GM06990 (cell line): ENCODE measurements at regions not wholly inside any gene's neighbourhood (a gene's known extent, or its start where the extent isn't known, plus 50 kb on each side); places are given as distances from the start of the nearest gene placed in this dataset.

Source experiments
- DNase-seq: peaks from one replicate; pipeline ENCODE4 v3.0.0-alpha.2; 2011; ENCODE audit not compliant: insufficient read length; ENCODE audit errors: extremely low read depth
- H3K27me3 ChIP-seq: replicated peaks from 2 replicates; pipeline ENCODE4 v1.6.0; 2011; ENCODE audit warnings: low read length; ENCODE audit not compliant: control insufficient read depth, insufficient read depth
- H3K36me3 ChIP-seq: 2 replicates; pipeline ENCODE4 v1.5.1; 2011; ENCODE audit warnings: low read length; ENCODE audit not compliant: control insufficient read depth, insufficient read depth
- H3K4me3 ChIP-seq: replicated peaks from 2 replicates; pipeline ENCODE4 v1.5.1; 2011; ENCODE audit warnings: low read depth, mild to moderate bottlenecking, control low read depth, low read length
- CTCF ChIP-seq: IDR thresholded peaks from 2 replicates; pipeline ENCODE4 v1.5.1; 2011; ENCODE audit warnings: low read length, control low read depth, mild to moderate bottlenecking, inconsistent platforms; ENCODE audit not compliant: insufficient read depth, poor library complexity, severe bottlenecking

GRCh38 chr3:69607466-69608305 lies 131.6 kb upstream of the MITF start:
- H3K4me3 ChIP-seq = no peak overlapping the region
- H3K27me3 ChIP-seq = no peaks in the 10 kb centered on the region
- TF ChIP-seq CTCF = no peak
- no peaks in the 10 kb centered on the region for H3K36me3 ChIP-seq
- DNase-seq = no peak

- no peaks in the 10 kb centered on the region for H3K27me3 ChIP-seq
- DNase-seq = no peak
- H3K36me3 ChIP-seq = no peaks in the 10 kb centered on the region
- no peak overlapping the region for H3K4me3 ChIP-seq
- TF ChIP-seq CTCF = no peak
Observed at GRCh38 chr3:69605867-69606266, 133.4 kb upstream of the MITF start.

DNA sequence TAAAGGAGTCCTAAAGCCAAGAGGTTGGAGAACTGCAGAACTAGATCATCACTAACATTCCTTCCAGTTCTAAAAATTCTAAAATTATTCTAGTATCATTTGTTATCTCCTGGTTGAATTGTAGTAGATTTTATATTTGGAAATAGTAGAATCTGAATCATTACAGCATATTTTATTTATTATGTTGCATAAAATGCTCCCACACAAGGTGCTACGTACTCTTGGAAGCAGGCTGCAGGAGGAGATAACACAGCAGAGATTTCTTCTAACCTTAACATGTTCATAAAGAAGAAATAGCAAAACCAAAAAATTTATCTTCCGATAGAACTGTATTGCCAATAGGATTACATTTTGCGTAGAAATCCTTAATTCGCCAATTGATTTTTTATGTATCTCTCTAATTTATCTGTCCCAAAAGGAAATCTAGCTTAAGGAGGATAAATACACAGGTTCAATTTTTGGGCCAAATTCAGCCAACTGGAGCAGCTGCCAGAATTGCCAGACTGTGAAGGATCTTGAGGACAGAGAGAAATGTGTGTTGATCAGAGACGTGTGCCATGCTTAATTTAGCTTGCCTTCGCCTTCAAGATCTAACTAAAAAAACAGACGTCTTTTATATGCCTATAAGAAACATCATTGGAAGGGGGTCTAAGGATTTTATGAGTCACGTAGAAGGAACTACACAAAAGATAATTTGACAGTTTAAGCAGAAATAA lies 134.4 kb upstream of the MITF start:
- H3K27me3 ChIP-seq = no peaks in the 10 kb centered on the region
- H3K4me3 ChIP-seq = no peak overlapping the region
- TF ChIP-seq CTCF = no peak
- no peak for DNase-seq
- no peaks in the 10 kb centered on the region for H3K36me3 ChIP-seq

DNA sequence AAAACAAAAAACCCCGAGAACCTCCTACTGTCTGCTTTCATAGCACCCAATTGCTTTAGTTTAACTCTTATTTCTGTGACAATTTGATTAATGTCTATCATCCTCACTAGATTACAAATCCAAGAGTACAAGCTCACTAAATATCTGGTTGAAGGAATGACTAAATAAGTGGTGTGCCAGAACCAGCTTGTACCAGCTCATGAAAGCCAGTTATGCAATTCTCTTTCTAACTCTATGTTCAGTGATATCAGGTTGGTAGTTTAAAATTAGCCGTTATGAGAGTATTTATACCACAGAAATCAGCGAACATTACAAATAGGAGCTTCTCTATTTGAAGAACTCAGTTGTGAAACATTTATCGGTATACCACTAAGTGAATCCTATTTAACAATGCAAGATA lies 137.2 kb upstream of the MITF start:
- no peaks in the 10 kb centered on the region for H3K27me3 ChIP-seq
- DNase-seq = no peak
- no peaks in the 10 kb centered on the region for H3K36me3 ChIP-seq
- H3K4me3 ChIP-seq = no peak overlapping the region
- no peak for TF ChIP-seq CTCF

GRCh38 chr3:69594286-69594685 lies 145.0 kb upstream of the MITF start:
- DNase-seq = no peak
- Histone ChIP-seq H3K36me3 (no peaks in the 10 kb centered on the region), H3K4me3 (no peak overlapping the region), H3K27me3 (no peaks in the 10 kb centered on the region)
- no peak for TF ChIP-seq CTCF
